ENCODE measurements at regions not wholly inside any gene's neighbourhood (a gene's known extent, or its start where the extent isn't known, plus 50 kb on each side); places are given as distances from the start of the nearest gene placed in this dataset.
"Not testable (repeated sequence)": the region's sequence is repeated elsewhere in the genome, so short reads cannot be mapped to it uniquely, and the experiment has no call there.

GRCh38 chr11:69887330-69887729 is 68.1 kb upstream of the FGF3 start:
- DNase-seq (ENCODE audit: low spot score), result no peak

GRCh38 chr11:69887841-69888427 is 68.7 kb upstream of the FGF3 start:
- DNase-seq (ENCODE audit: low spot score), result no peak

- DNase-seq (ENCODE audit: low spot score), result peak; percentile 69
These were observed 69.4 kb upstream of the FGF3 start for GRCh38 chr11:69888483-69889181.

- DNase-seq (ENCODE audit: low spot score), result no peak
These were observed 70.4 kb upstream of the FGF3 start for GRCh38 chr11:69889400-69890318.

- DNase-seq (ENCODE audit: low spot score), result no peak
These were observed 71.3 kb upstream of the FGF3 start for GRCh38 chr11:69890476-69890875.

GRCh38 chr11:69891421-69892236 is 72.4 kb upstream of the FGF3 start:
- no peak for DNase-seq (ENCODE audit: low spot score)

GRCh38 chr11:69892237-69892985 is 73.2 kb upstream of the FGF3 start:
- no peak for DNase-seq (ENCODE audit: low spot score)

- DNase-seq (ENCODE audit: low spot score), result no peak
These were observed 73.9 kb upstream of the FGF3 start for GRCh38 chr11:69892986-69893555.

GRCh38 chr11:69893631-69894030 is 74.4 kb upstream of the FGF3 start:
- no peak for DNase-seq (ENCODE audit: low spot score)

GRCh38 chr11:69894181-69894611 is 75.0 kb upstream of the FGF3 start:
- DNase-seq (ENCODE audit: low spot score), result no peak

GRCh38 chr11:69894648-69895047 is 75.4 kb upstream of the FGF3 start:
- DNase-seq (ENCODE audit: low spot score), result no peak

GRCh38 chr11:69896250-69896649 is 77.0 kb upstream of the FGF3 start:
- DNase-seq (ENCODE audit: low spot score), result no peak

GRCh38 chr11:69898123-69898522 is 78.9 kb upstream of the FGF3 start:
- no peak for DNase-seq (ENCODE audit: low spot score)

GRCh38 chr11:69899957-69900821 is 81.0 kb upstream of the FGF3 start:
- no peak for DNase-seq (ENCODE audit: low spot score)

- not testable (repeated sequence) for DNase-seq (ENCODE audit: low spot score)
These were observed 81.6 kb upstream of the FGF3 start for GRCh38 chr11:69900822-69901302.

GRCh38 chr11:69902337-69902736 is 83.1 kb upstream of the FGF3 start:
- no peak for DNase-seq (ENCODE audit: low spot score)

- DNase-seq (ENCODE audit: low spot score), result no peak
These were observed 84.0 kb upstream of the FGF3 start for GRCh38 chr11:69903211-69903610.

GRCh38 chr11:69904161-69904973 is 85.2 kb upstream of the FGF3 start:
- DNase-seq (ENCODE audit: low spot score), result no peak

- DNase-seq (ENCODE audit: low spot score), result no peak
These were observed 85.8 kb upstream of the FGF3 start for GRCh38 chr11:69904974-69905535.
